Spleen (tissue), 7 donors: ENCODE measurements at regions not wholly inside any gene's neighbourhood (a gene's known extent, or its start where the extent isn't known, plus 50 kb on each side); places are given as distances from the start of the nearest gene placed in this dataset.

Experiments
- POLR2A ChIP-seq, 3 donors: fragments of 450-650 bp; IDR thresholded peaks; one replicate each; pipeline ENCODE4 v1.5.1; 2017; ENCODE audit warnings: antibody characterized with exemption in 3 of 3, mild to moderate bottlenecking in 1 of 3
- POLR2AphosphoS5 ChIP-seq, 3 donors: sonication (generic); formaldehyde crosslinking; IDR thresholded peaks; one replicate each; pipeline ENCODE4 v1.5.1; 2017; ENCODE audit warnings: antibody characterized with exemption in 3 of 3
- TF ChIP-seq, protein P1 (sequence below), 11 experiments: fragments of 200-600 bp in 7 of 11; fragments of 450-650 bp in 4 of 11; sonication (generic) in 4 of 11; IDR thresholded peaks in 8 of 11; conservative IDR thresholded peaks in 3 of 11; 1 replicate in 7 of 11; 2 replicates in 4 of 11; pipeline versions ENCODE4 v1.4.0 to v1.8.0; 2016 to 2021; ENCODE audit warnings: antibody characterized with exemption in 11 of 11, inconsistent platforms in 4 of 11, mild to moderate bottlenecking in 1 of 11
- donor health status: DM: no; HTN: no; CAD: no; lungs with moderate emphysema.
- donor health status: DM: no; HTN: no; CAD: no.
- donor health status: DM: no; HTN: no; CAD: no.

DNA sequence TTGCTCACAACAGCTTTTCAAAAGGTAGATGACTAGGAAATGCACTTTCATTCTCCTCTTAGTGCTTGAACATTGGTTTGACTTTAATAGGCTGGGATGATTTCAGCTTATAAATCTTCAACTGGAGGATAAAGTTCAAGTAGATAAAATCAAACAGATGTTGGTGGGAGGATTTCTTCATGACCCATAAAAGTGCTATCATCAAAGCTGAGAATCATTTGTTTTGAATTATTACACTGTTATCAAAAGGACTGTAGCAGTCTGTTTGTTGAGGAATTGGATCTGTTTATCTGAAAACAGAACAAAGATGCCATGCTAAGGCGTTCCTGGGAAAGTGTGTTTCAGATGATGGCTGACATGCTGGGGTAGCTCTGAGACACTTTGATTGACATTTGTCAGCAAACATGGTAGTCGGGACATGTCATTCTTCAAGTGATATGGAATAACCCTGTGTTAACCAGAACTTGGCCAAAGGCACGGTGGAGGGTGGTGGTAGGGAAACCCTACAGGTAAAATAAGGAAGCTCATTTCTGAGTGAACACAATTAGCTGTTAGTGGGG, 304.0 kb upstream of the PITX2 start:
- TF ChIP-seq, protein P1, sequence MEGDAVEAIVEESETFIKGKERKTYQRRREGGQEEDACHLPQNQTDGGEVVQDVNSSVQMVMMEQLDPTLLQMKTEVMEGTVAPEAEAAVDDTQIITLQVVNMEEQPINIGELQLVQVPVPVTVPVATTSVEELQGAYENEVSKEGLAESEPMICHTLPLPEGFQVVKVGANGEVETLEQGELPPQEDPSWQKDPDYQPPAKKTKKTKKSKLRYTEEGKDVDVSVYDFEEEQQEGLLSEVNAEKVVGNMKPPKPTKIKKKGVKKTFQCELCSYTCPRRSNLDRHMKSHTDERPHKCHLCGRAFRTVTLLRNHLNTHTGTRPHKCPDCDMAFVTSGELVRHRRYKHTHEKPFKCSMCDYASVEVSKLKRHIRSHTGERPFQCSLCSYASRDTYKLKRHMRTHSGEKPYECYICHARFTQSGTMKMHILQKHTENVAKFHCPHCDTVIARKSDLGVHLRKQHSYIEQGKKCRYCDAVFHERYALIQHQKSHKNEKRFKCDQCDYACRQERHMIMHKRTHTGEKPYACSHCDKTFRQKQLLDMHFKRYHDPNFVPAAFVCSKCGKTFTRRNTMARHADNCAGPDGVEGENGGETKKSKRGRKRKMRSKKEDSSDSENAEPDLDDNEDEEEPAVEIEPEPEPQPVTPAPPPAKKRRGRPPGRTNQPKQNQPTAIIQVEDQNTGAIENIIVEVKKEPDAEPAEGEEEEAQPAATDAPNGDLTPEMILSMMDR (IDR thresholded peaks at IDR 0.05 in 8 of 11, conservative IDR thresholded peaks at IDR 0.05 in 3 of 11), result no peak
- TF ChIP-seq POLR2A (IDR thresholded peaks at IDR 0.05), result no peak
- TF ChIP-seq POLR2AphosphoS5 (IDR thresholded peaks at IDR 0.05), result no peak
